ENCODE measurements at regions not wholly inside any gene's neighbourhood (a gene's known extent, or its start where the extent isn't known, plus 50 kb on each side); places are given as distances from the start of the nearest gene placed in this dataset.
A peak's percentile ranks its signal among the peaks of the same experiment; 100 is the strongest.

DNA sequence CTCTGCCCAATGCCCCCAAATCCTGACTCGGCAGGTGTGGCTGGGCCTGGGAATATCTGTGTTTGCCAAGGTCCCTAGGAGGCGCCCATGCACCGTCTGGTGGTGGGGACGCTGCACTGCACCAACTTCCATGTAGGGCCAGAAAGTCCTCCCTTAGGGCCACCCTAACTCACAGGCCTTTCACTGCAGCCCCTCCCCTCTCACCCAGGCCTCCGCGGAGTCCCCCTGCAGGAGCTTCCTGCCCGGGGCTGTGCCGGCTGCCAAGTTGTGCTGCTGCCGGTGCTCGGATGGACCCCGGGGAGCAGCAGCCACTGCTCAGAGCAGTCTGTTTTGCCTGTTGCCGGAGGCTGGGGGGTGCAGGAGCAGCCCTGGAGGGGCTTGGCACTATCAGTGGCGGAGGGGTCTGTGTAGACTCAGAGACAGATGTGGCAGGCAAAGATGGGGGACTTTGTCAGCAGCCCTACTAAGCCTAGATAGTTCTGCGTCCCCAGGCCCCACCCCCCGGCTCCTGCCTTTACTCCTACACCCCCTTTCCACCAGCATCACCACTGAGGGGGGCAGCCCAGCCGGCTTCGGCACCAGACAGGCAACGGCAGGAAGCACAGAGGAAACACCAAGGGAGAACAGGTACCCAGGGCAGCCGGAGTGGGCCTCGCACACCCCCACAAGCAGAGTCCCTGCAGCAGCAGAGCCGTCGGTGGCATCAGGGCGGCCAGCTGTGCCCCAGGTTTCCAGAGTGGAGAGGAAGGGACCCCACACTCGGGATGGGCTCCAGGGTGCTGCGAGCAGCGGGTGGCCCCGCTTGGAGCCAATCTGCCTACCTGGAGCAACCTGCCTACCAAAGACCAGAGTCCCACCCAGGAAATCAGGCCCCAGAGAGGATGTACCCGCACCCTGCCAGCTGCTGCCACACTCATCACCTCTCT is 124.3 kb downstream of the TRIM29 start:
- DNase-seq: peak; percentile 25

DNA sequence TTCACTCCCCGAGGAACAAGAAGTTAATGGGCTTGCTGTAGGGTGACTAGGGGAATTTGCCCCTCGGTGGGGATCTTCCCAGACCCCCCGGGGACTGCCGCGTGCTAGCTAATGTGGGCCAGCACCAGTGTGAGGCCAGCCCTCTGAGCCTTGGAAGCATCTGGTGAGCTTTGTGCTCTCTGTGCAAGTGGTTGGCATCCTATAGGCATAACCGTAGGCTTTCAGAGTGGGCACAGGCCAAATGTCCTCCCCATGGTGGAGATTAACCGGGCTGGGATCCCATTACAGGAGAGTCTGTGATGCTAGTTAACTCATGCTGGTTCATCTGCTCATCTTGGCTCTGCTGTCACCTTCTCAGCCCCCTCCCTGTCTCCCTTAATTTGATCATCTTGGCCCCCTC is 125.7 kb downstream of the TRIM29 start:
- no peak for DNase-seq

DNA sequence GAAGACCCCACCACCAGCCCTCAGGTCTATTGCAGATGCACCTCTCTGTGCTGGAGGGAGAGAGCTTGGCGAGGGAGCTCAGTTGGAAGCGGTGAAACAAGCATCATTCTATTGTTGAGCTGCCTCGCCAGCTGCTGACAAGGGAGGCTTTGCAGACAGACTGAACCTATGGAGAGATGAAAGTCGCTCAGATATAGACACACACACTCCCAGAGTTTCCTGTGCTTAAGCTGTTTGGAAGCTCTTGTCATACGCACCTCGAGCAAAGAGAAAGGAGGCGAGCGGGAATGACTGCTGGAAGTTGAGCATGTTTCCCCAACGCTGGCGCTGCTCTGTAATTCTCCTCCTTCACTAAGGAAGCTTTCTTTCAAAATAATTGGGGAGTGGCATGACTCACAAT is 126.1 kb downstream of the TRIM29 start:
- DNase-seq: no peak

DNA sequence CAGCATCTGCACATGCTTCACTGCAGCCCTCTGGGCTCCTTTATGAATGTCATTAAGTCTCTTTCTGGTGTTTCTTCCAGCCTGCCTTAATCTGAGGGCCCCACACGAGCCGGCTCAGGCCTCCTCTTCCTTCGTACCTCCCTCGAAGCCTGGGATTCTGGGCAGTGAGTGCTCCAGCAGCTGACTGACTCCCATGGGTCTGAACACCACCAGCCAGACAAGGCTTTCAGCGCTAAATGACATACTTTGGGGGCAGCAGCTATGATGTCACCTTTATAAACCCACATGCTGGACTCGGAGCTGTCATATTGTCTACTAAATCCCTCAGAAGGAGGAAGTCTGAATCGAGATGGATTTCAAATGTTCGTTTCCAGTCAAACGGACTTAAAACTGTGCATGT is 127.1 kb downstream of the TRIM29 start:
- no peak for DNase-seq

DNA sequence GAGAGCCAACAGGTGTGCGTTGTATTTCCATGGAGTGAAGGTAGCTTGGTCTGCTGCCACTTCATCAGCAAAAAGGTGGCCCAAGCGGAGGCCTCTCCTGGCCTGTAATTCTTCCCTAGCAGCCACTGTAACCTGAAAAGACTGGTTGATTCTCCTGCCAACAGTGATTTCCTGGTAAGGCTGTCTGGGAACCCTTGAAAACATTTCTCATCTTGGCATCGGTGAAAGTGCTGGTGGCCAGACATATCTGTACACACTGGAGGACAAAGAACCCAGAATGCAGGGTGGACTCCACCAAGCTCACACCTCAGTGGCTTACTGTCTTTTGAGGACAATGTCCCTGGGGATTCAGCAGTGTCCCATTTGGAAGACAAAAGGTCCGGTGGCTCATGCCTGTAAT is 128.0 kb downstream of the TRIM29 start:
- no peak for DNase-seq

DNA sequence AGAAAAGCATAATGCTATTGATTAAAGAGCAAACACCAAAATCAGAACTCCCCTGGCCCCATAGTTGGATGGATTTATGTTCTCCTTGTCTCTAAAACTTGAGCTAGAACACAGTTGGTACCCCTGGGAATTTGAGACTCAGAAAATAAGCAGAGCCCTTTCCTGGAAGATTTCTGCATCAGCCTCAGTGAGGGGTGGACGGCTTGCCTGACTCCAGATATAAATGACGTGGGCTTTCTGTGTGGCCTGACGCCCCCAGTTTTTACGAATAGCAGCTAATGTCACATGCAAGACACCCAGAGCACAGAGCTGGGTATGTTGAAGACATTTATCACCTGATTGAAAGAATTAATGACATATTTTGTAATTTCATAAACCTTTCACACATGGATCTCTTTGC is 130.8 kb downstream of the TRIM29 start:
- no peak for DNase-seq

DNA sequence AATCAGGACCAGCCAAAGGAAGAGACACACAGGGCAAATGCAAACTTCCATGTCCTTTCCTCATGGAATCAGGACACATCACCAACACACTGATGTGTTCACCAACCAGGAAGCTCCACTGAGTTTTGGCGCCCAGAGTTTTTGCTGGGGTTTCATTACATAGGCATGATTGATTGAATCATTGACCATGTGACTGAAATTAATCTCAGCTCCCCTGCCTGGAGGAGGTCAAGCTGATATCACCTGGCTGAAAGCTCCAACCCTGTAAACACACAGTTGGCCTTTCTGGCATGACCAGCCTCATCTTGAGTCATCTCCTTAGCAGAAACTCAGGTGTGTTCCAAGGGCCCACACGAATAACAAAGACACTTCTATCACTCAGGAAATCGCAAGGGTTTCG is 133.2 kb downstream of the TRIM29 start:
- DNase-seq: no peak

DNA sequence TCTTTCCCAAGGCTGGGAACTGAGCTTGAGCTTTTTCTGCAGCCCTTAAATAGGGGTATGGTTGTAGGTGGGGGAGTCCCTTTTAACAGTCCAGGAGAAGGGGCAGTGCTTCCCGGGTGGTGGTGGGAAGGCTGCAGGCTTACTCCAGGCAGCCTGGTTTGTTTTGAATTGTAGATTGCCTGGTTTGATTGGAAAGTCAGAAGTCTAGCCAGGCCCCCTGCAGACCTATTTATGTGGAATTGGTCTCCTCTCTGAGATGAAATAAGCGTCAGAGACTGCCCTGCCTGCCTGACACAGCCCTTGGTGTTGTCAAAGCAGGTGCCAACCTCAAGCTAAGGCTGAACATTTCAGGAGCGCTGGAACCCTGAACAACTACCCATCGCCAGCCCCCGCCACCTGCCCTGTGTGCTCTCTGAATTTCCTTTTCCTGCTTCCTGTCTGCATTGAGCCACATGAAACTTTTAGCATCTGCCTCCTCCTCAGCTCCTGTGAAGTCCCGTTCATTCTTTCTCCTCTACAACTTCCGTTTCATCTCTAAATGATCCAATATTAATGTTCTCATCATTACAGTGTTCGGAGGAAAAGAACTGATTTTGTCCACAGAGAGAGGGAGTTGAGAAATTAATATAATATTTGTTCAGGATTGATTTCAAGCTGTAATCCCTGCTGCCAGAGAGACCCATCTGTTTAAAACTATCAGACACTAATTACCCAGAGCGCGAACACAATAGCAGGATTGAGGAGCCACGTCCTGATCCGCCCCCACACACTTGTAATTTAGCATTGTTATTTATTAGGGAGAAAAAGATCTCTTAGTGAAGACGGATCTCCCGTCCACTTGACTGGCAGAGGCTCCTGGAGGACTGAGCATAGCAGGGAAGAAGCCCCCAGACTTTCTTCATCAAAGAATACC is 136.5 kb downstream of the TRIM29 start:
- no peak for DNase-seq

DNA sequence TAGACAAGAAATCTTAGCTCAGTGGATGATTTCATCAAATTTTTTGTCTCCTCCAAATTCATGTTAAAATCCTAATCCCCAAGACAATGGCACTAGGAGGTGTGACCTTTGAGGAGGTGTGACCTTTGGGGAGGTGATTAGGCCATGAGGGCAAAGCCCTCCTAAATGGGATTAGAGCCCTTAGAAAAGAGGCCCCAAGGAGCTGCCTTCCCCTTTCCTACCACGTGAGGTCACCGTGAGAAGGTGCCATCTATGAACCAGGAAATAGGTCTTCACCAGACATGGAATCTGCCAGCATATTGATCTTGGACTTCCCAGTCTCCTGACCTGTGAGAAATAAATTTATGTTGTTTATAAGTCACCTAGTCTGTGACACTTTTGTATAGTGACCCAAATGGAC is 138.7 kb downstream of the TRIM29 start:
- DNase-seq: no peak

DNA sequence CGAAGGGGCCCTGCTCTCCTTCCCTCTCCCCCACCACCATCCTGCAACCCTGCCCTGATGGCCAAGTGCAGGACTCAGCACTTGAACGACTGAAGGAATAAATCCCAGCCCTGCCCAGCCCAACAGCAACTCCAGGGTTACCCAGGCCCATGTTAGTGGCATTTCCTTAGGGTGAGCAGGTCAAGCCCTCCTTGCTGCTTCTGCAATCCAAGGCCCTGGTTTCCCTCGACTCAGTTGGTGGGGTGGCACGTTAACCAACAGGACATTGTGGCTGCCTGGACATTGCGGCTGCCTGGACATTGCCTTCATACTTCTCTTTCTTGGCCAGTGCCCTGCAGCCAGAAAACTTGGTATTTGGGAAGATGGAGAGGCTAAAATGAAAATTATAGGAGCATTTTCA is 141.4 kb downstream of the TRIM29 start:
- DNase-seq: no peak

DNA sequence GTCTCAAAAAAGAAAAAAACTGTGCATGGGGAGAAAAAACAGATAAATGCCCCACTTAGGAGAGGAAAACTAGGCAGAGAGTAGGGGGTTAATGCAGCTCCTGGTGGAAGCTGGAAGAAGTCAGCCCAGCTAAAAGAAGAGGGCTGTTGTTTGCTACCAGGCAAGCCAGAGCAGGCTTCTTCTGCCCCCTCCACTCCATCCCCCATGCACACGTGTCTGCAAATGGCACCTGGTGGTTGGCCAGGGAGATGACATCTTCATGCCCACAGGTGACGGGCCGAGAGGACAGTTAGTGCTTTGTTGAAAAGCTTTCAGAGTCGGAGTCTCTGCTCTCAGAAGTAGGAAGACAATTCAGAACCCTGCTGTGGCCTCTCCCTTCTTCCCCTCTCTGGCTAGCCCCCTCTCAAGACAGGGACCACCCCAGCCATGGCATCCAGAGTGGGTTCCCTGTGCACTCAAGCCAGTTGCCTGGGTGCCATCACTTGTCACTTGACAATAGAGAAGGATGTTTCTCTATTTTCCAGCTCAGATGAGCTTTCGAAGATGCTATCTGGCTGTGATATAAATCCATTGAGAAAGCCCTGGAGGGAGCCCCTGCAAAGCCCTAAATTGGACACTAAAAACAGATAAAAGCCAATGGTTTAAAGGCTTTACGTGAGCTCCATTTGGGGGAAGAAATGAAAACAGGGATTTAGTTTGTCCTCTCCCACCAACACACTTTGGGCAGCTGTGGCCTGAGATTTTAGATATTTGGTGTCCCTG is 142.0 kb downstream of the TRIM29 start:
- DNase-seq: no peak

DNA sequence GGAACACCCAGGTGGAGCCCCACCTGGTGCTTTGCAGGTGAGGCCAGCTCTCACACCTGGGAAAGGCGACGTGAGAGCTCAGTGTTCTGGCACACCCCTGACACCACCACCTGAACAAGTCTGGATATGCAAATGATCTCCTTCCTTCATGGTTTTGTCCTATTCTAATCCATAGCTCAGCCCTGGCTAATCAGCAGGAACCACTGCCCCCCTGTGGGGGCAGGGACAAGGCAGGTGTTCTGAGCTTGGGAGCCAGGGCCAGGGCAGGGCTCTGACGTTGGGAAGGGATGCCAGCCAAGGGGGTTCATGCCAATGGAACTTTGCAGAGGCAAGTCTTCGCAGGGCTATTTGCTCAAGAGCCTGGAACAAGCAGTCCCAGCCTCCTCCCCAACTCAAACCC is 144.2 kb downstream of the TRIM29 start:
- no peak for DNase-seq

DNA sequence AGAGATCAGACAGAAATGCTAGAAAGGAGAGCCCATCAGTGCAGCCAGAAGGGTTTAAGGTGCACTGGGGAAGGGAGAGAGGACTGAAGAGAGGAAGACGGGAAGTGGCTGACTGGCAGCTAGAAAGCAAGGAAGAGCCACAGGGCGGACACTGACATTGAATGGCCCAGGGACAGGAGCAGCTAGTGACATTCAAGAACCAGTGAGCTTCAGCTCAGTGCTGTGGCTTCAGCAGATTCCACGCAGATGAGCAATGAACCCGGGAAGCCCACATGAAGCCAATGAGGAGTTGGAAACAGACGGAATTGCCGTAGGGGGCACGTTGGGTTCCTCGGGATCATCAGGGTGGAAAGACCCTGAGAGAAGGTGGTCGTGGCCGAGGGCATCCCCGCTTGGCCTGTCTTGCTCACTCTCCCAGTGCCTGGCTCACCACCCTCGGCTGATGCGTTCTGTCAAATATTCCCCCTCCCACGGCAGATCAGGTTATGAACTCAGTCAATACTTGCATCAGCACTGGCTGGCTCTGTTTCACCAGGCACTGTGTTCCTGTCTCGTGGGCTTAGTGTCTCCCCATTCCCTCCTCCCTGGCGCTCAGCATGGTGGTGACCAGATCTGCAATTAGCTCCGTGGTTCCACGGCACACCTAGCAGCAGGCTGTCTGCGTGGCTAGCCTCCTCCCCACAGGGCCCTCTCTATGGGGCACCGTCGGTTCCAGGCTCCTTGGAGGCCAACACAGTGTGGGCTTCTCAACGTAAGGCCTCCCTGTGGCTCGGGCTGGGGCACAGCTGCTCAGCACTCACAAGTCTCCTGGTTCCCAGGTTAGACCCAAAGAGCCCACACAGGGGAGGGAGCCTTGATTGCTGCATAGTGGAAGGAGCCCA is 145.5 kb downstream of the TRIM29 start:
- DNase-seq: peak; percentile 3

DNA sequence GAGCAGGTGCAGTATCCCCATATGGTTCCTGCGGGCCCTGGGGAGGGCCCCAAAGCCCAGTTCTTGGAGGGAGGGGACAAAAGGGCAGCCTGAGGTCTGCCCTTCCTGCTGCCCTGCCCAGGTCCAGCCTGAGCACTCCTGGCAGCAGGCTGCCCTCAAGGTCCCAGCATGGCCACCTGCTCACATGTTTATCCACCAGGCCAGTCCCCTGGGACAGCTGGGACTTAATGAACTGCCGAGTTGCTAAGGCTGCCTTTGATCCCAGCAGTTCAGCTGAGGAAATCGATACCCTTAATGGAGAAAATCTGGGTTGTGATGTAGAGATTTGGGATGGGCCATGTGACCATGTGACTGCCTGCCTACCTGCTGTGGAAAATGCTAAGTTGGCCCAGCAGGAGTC is 146.2 kb downstream of the TRIM29 start:
- no peak for DNase-seq

DNA sequence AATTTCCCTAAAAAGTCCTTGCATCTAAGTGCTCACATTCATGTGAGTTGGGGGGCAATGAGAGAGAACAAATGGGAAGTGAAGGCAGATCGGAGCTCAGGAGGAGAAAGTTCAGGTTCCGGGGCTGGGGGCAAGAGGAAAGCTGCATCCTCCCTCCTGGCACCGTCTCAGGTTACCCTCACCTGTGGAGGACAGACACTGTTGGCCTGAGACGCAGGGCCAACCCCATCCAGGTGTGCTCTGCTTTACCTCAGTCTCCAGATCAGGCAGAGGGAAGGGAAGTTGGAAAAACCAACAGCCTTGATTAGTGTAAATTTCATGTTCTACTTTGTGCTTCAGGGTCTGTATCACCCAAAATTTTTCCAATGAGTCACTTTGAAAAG is 146.9 kb downstream of the TRIM29 start:
- no peak for DNase-seq

DNA sequence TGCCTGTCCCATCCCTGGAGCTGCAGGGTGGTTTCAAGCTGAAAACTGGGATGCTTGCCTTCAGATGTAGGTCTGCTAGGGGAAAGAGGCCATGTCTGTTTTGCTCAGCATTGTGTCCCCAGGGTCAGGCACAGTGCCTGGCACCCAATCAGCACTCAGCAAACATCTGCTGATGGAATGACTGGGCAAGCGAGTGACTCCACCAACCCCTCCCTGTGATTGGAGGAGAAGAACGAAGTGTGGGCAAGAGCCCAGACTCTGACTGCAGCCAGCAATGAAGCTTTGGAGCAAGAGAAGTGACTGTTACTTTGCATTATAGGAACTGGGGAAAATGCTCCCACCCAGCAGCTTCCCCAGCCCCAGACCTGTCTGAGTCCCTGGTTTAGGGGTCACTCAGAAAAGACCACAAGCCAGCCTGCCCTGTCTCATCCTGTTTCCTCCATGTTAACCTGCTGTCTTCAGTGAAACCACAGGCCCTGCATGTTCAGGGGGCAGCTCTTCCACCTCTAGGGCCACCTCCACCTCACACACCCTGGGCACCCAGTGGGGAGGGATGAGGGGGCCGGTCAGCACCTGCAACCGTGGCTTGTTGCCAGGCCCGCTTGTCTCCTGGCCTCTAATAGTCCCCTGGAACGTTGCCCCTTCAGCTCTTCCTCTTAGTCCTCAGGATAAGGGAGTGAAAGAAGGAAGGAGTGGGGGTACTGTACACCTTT is 147.4 kb downstream of the TRIM29 start:
- peak; percentile 11 for DNase-seq

DNA sequence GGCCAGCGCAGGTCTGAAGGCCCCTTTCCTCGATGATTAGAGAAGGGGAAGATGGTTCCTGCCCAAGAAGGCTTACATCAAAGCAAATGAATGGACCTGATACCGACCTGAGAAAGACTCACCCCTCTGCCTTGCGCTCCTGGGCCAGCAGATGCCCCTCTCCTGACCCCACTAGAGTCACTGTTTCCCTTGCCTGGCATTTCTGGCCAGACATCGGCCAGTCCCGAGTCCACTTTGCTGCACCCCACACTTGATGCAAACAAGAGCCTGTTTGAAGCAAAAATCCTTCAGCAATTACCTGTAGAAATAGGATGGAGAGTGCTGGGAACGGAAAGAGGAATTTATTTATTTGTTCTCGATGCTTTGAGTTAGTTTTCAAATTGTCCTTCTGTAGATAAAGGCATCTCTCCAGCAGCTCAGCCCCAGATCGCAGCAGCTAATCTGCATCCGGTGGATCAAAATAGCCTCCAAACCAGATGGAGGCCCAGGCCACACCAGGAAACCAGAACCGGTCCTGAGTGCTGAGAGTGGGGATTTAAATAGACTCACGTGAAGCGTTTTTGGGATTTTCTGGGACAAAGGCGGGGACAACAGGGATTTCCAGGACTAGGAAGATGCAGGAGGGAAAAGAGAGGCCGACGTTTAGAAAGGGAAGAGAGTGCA is 148.6 kb downstream of the TRIM29 start:
- no peak for DNase-seq

DNA sequence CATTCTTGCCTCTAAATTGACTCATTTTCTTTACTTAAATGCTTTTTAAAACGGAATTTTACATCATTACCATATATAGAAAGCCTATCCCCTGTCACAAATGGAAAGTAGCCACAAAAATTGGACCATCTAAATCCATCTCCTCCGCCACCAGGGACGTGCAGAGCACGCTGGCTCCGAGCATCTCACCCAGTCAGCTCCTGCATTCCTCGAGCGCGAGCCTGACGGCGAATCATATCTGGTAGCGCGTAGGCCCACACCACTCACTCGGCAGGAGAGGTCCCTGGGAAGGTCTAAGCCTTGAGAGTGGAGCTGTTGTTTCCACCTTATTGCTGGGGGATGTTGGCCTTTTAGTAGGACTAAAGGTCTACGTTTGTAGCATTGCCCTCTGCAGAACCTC is 152.4 kb downstream of the TRIM29 start:
- no peak for DNase-seq

DNA sequence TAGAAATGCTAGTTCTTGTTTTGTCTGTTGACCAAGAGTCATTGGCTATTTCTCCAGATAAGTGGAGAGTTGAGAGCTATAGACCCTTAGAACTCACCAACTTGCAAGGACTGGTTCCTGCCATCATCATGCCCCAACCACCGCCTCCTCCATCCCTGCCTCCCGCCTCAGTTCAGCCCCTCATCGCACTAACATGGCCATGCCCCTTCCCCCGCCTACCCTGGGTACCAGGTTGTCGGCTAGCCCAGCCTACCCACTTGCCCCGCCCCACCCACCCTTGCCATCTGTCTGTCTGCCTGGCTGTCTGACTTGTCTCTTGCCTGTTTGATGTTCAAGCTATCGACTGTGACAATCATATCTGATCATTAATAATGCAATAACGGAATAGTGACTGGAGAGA is 154.1 kb downstream of the TRIM29 start:
- DNase-seq: no peak

DNA sequence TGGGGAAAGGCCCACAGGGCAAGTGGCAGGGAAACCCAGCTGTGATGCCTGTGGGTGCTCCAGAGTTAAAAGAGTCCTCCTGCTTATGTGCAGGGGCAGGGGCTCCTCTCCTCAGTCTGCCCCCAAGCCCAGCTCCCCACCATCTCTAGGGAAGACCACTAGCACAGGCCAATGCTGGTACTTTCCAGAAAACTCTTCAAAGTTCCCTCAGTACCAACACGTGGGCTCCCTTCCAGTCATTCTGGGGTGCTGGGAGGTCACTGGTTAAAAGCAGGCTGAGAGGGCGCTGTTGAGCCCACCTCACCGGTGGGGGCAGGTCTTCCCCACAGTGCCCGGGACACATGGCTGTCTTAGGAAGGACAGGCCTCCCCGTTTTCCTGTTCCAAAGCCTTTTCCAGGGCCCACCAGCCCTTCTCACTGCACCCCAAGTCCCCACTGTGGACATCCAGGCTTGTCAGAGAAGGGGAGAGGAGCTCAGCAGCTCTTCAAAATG is 154.6 kb downstream of the TRIM29 start:
- no peak for DNase-seq

All from fibroblast of skin of scalp (primary cell).